Stimulated activated CD4-positive, alpha-beta T cell treated with anti-CD3 and anti-CD28 coated beads, Interleukin-4, amount 100 ng/mL, for 4 hours (primary cell): ENCODE measurements at regions not wholly inside any gene's neighbourhood (a gene's known extent, or its start where the extent isn't known, plus 50 kb on each side); places are given as distances from the start of the nearest gene placed in this dataset.

ENCODE experiments used
- DNase-seq, 2 experiments: peaks; one replicate each; pipeline ENCODE4 v3.0.0-alpha.2; 2020

DNA sequence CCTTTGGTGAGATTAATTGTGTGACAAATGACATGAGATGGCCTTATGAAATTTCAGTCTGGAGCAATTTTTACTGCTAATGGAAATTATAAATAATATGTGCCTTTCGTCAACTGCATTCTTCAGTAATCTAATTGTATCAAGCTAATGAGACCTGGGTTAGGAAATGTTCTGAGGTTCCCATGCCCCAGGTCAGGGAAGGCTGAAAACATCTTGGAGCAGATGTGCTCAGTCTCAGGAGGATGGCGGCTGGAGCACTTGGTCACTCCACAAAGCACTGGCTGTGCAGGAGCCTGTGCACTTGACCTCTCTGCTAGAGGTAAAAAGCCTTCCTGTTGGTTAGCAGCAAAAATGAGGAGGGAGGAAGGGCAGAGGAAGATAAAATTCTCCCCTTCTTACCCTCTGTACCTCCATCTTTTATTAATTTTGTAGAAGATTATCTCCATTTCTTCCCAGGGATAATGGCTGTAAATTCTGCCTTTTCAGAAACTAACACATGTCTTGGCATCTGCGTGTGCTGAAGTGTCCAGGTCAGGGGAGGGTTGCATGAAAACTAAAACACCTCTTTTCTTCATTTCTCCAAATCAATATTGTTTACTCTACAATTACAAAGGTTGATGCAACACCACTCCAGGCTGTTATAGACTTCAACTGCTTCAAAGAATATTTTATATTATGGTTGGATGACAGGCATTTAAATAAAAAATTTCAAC, 1606.4 kb upstream of the ACVR2A start:
- DNase-seq, result no peak

GRCh38 chr2:146235158-146235557, 1609.7 kb upstream of the ACVR2A start:
- no peak for DNase-seq

GRCh38 chr2:146229508-146230155, 1615.2 kb upstream of the ACVR2A start:
- no peak for DNase-seq

DNA sequence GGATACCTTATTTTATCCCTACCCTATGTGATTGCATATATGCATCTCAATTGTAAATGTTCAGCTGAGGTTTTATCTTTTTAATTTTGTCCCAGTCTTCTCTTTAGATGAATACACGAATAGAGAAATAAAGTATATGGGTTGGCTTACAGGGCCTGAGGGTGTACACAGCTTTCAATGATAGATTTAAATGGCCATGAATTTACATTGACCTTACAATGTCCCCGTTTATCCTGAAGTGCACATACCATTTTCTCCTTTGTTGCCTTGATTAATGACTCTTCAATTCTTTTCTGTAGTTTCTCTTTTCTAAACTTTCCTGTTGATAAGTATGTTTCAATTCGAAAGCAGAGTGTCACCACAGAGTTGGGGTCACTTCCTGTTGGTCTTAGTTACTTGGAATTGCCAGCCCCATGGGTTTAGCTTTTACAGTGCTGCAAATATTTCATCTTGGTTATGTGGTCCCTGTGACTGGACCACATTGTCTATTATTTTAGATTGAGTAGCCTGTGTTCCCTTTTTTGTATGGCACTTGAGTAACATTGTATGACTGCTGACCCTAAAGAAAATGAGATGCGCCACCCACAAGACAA, 1616.3 kb upstream of the ACVR2A start:
- DNase-seq, result no peak

DNA sequence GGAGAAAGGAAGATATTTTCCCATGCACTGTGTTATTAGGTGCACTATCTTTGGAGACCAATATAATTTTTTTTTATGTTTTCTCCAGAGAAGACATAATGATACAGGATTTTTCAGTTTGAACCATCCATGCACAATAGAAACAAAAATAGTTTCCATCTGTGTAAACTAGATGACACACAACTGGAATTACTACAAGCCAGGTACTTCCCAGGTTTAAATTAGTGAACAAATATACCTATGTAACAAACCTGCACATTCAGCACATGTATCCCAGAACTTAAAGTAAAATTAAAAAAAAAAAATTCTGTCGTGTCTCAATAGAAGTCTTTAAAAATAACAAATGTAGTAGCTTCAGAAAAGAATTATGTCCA, 1616.8 kb upstream of the ACVR2A start:
- no peak for DNase-seq

DNA sequence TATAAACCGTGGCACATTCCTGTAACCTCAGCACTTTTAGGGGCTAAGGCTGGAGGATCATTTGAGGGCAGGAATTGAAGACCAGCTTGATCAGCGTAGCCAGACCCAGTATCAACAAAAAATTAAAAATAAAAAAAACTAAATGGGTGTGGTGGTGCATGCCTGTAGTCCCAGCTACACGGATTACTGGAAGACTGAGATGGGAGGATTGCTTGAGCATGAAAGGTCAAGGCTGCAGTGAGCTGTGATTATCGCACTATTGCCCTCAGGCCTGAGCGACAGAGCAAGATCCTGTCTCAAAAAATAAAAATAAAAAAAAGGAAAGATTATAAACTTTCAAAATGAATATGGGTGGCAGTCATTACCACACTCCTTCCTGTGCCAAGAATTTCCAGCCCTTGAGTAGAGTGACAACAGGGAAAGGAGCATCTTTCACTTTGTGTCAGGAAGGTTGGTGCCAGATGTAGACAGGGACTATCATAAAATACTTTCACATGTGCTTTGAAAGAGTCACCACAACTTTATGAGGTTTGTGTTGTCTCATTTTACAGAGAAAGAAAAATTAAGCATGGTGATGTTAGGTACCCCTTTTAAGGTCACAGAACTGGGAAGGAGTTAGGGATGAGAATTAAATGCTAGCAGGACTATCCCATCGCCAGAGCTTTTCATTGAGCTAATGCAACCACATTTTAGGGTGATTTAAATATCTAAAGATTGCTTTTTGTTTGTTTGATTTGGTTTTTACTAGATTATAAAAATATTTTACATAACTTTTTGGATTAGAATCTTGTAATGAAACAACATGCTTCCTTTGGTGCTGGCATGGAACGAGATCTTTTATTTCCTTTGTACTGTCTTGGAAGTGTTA, 1617.4 kb upstream of the ACVR2A start:
- DNase-seq, result no peak

- DNase-seq, result no peak
Observed at GRCh38 chr2:146226077-146226476, 1618.8 kb upstream of the ACVR2A start.

GRCh38 chr2:146221826-146222225, 1623.0 kb upstream of the ACVR2A start:
- no peak for DNase-seq

DNA sequence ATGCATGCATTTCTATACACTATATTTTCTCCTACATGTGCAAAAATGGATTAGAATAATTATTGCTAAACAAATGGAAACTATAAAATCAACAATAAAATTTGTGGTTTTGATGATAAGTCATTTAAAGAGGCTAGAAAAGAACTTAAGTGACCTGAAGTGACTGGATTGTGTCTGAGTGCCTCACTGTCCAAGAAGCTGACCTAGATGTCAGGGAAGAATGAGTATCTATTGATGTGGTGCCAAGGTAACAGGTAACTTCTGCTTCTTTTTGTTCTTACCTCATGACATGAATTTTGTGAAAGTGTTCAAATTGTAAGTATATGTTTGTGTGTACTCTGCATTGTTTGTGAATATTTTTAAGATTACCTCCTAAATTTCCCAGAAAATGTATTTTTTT, 1623.9 kb upstream of the ACVR2A start:
- DNase-seq, result no peak

DNA sequence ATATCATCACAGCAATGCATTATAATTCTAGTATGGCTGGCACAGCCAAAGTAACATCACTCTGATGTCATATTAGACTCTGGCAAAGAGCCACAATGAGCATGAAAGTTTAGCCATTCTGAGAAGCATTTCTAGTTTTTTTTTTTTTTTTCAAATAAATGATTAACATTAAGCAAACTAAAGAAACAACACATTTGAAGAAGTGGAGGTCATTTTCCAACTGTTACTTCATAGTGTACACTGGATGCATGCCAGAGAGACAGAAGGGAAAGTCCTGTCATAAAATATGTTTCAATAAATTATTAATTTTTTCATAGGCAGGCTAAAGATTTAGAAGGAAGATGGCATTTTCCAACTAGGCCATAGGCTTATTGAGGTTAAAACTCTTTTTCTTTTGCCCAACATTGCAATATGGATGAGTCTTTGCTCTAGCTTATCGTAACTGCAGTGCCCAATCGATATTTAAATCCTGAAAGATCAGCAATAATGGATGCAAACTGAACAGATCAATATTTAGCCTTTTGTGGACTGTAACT, 1630.4 kb upstream of the ACVR2A start:
- no peak for DNase-seq

DNA sequence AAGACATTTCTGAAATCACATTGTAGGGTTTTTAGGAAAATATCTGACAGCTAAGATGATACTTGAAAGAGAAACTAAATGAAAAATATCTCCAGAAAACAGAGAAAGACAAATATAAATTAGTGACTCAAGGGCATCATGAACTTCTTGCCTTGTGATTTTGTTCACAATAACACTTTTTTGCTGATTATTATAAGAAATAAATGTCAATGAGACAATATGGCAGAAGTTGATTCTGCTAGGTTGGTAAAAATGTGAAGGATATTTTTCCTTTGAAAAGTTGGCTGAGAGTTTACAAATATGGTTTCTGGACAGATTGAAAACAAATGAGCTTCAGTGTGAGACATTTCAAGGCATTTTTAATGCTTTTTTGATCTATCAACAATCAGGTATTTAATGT, 1631.2 kb upstream of the ACVR2A start:
- no peak for DNase-seq

DNA sequence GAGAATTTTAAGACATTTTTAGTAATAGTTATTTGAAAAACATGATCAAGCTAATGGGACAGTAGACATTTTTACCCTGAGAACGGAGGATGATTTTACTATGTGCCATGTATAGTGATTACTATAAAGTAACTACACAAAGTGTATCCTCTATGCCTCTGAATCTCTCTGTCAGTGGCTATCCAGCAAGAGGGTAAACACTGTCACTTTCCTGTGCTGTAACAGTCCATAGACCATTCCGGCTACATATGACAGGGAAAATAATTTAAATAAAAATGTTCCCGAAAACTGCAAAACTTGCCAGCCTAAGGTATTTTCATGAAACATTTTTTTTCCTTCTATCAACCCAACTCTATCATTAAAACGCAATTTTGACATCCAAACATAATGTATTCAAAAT, 1632.2 kb upstream of the ACVR2A start:
- DNase-seq, result no peak

- no peak for DNase-seq
Observed at GRCh38 chr2:146209842-146210275, 1635.0 kb upstream of the ACVR2A start.

- DNase-seq, result no peak
Observed at GRCh38 chr2:146207901-146208300, 1636.9 kb upstream of the ACVR2A start.

DNA sequence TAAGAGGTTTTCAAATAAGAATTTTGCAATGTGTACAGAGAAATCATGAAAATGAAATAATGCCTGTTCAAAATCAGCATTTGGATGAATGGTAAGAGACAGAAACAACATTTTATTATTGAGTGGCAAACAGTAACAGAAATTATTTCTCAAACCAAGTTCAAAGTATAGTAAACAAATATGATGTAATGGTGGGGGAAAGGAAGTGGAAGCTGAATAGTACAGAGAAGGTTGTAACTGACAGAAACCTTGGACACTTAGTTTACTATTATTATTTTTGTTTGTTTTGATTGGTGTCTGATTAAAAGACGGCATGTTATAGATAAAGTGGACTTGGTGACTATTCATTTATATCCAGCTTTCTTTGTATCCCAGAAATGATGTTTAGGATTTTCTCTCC, 1637.4 kb upstream of the ACVR2A start:
- no peak for DNase-seq

- no peak for DNase-seq
Observed at GRCh38 chr2:146203064-146203624, 1641.7 kb upstream of the ACVR2A start.

- DNase-seq, result no peak
Observed at GRCh38 chr2:146193619-146194018, 1651.2 kb upstream of the ACVR2A start.

DNA sequence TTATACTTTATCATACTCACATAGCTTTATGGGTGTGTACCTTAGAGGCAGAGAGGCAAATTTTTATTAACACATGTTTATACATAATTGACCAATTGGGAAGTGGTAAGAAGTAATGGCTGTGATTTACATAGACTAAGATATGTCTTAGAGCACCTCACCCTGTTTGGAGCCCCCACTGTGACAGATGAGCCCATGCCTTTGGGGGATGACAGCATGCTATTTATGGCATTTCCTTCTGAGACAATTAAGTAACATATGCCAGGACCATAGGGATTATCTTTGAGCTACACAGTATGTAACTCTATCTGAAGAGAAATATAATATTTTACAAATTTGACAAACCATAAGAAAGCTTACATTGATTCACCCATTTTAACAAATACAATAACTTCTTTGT, 1655.3 kb upstream of the ACVR2A start:
- no peak for DNase-seq

DNA sequence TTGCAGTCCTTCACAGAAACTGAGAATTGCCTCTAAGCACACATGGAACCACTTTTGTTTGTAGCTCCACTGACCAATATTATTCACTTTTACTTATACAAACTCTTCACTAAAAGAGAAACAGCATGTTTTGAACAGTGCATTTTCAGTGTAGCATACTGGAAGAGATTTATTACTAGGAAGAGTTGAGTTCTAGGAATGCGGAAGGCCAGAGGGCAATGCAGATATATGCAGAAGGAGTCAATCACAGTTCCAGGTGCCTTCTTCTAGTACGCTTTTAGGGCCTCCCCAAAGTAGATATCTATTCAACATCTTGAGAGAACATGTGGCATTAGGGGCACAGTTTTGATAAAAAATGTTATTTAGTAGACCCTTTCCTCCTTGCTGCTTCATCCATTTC, 1654.0 kb upstream of the ZEB2 start:
- no peak for DNase-seq

DNA sequence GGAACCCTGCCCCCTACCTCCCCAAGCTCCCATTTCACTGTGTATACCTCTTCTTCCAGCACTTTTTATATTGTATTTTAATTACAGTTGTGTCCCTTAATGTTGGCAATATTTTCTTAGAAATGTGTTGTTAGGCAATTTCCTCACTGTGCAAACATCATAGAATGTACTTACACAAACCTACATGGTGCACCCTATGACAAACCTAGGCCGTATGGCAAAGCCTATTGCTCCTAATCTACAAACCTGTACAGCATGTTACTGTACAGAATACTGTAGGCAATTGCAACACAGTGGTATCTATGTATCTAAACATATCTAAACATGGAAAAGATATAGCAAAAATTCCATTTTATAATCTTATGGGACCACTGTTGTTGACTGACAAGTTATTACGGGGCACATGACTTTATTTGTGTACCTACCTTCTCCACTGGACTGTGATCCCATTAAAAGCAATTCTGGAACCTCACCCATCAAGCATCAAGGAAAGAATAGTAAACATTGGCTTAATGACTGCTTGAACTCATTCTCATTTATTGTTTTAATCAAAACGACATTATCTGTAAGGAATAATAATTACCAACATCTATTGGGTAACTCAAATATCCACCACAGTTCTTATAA, 1641.5 kb upstream of the ZEB2 start:
- no peak for DNase-seq

- DNase-seq, result no peak
Observed at GRCh38 chr2:146158072-146158674, 1638.3 kb upstream of the ZEB2 start.

DNA sequence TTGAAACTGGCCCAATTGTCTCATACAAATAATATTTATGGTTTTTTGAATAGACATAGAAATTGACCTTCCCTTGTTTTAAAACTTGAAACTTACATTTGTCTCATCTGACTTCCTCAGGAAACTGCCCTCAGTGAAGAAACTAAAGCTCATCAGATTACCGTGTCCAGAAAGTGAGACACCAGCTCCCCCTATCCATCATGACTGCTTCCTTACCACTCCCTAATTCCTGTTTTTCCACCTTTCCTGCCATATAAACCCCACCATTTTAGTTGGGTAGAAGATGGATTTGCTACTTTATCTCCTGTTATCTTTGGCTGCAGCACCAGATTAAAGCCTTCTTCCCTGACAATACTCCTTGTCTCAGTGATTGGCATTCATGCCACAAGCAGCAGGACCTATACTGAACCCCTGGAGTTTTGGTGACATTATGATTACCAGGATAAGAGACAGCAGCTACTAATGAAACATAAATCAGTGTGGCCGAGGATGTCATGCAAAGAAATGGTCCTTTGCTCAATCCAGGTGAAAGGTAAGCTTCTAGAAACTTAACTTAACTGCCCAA, 1627.6 kb upstream of the ZEB2 start:
- DNase-seq, result no peak
